SK-N-SH treated with all-trans-retinoic acid at 6 μM for 48 hours (cell line): ENCODE measurements at regions not wholly inside any gene's neighbourhood (a gene's known extent, or its start where the extent isn't known, plus 50 kb on each side); places are given as distances from the start of the nearest gene placed in this dataset.
"Not testable (repeated sequence)": the region's sequence is repeated elsewhere in the genome, so short reads cannot be mapped to it uniquely, and the experiment has no call there.

Experiments
- ATAC-seq: fragments of 200-7000 bp; cut with Tn5 transposase; 3 replicates; pipeline ENCODE4 v1.9.1; 2020; ENCODE audit warnings: mild to moderate bottlenecking, moderate library complexity
- ARNTL ChIP-seq: fragments of 450-650 bp; formaldehyde crosslinking; IDR thresholded peaks from 2 replicates; pipeline ENCODE4 v1.5.0; 2020; ENCODE audit warnings: low read depth, mild to moderate bottlenecking, moderate library complexity, borderline replicate concordance
- BACH2 ChIP-seq: fragments of 250-450 bp; sonication (Bioruptor Pico); IDR thresholded peaks from 2 replicates; pipeline ENCODE4 v1.9.0; 2021; ENCODE audit warnings: mild to moderate bottlenecking, borderline replicate concordance
- CSDC2 ChIP-seq: fragments of 250-450 bp; sonication (Bioruptor Pico); IDR thresholded peaks from 2 replicates; pipeline ENCODE4 v1.5.0; 2020; ENCODE audit warnings: mild to moderate bottlenecking, moderate library complexity
- ESRRG ChIP-seq: fragments of 250-450 bp; sonication (Bioruptor Pico); IDR thresholded peaks from 2 replicates; pipeline ENCODE4 v1.6.1; 2021; ENCODE audit warnings: mild to moderate bottlenecking
- GLIS3 ChIP-seq: fragments of 250-450 bp; sonication (Bioruptor Pico); IDR thresholded peaks from 2 replicates; pipeline ENCODE4 v1.5.0; 2020; ENCODE audit warnings: mild to moderate bottlenecking, moderate library complexity
- ISL1 ChIP-seq: fragments of 250-450 bp; sonication (Bioruptor Pico); IDR thresholded peaks from 2 replicates; pipeline ENCODE4 v2.1.2; 2022; ENCODE audit warnings: mild to moderate bottlenecking, moderate library complexity
- OSR1 ChIP-seq: fragments of 250-450 bp; sonication (Bioruptor Pico); IDR thresholded peaks from 2 replicates; pipeline ENCODE4 v1.8.0; 2022; ENCODE audit warnings: moderate library complexity, mild to moderate bottlenecking, inconsistent platforms
- PPARA ChIP-seq: fragments of 250-450 bp; sonication (Bioruptor Pico); IDR thresholded peaks from 2 replicates; pipeline ENCODE4 v1.5.0; 2020; ENCODE audit warnings: mild to moderate bottlenecking, borderline replicate concordance
- RARB ChIP-seq: fragments of 250-450 bp; sonication (Bioruptor Pico); IDR thresholded peaks from 2 replicates; pipeline ENCODE4 v1.8.0; 2021; ENCODE audit warnings: mild to moderate bottlenecking, moderate library complexity
- SNAI2 ChIP-seq: fragments of 250-450 bp; sonication (Bioruptor Pico); IDR thresholded peaks from 2 replicates; pipeline ENCODE4 v1.5.0; 2020; ENCODE audit warnings: mild to moderate bottlenecking, moderate library complexity
- TCF4 ChIP-seq: fragments of 250-450 bp; sonication (Bioruptor Pico); IDR thresholded peaks from 2 replicates; pipeline ENCODE4 v1.8.0; 2021; ENCODE audit warnings: mild to moderate bottlenecking, moderate library complexity, borderline replicate concordance
- TOX ChIP-seq: fragments of 250-450 bp; sonication (Bioruptor Pico); IDR thresholded peaks from 2 replicates; pipeline ENCODE4 v1.8.0; 2021; ENCODE audit warnings: mild to moderate bottlenecking, moderate library complexity, borderline replicate concordance
- ZC3H10 ChIP-seq: fragments of 250-450 bp; sonication (Bioruptor Pico); IDR thresholded peaks from 2 replicates; pipeline ENCODE4 v1.5.1; 2021; ENCODE audit warnings: mild to moderate bottlenecking, moderate library complexity
- ZFP3 ChIP-seq: fragments of 250-450 bp; sonication (Bioruptor Pico); IDR thresholded peaks from 2 replicates; pipeline ENCODE4 v1.5.0; 2020; ENCODE audit warnings: mild to moderate bottlenecking, moderate library complexity
- ZFP30 ChIP-seq: fragments of 450-650 bp; formaldehyde crosslinking; IDR thresholded peaks from 2 replicates; pipeline ENCODE4 v1.5.0; 2022; ENCODE audit warnings: mild to moderate bottlenecking, moderate library complexity
- ZNF565 ChIP-seq: fragments of 450-650 bp; formaldehyde crosslinking; conservative IDR thresholded peaks from 2 replicates; pipeline ENCODE4 v1.5.0; 2020; ENCODE audit warnings: low read depth, mild to moderate bottlenecking, moderate library complexity
- ZNF70 ChIP-seq: fragments of 450-650 bp; formaldehyde crosslinking; IDR thresholded peaks from 2 replicates; pipeline ENCODE4 v1.5.0; 2020; ENCODE audit warnings: mild to moderate bottlenecking, moderate library complexity
- ZNF8 ChIP-seq: fragments of 450-650 bp; formaldehyde crosslinking; IDR thresholded peaks from 2 replicates; pipeline ENCODE4 v1.5.0; 2020; ENCODE audit warnings: mild to moderate bottlenecking, moderate library complexity
- TF ChIP-seq, protein P1 (sequence below): fragments of 250-450 bp; sonication (Bioruptor Pico); IDR thresholded peaks from 2 replicates; pipeline ENCODE4 v1.5.1; 2021; ENCODE audit warnings: mild to moderate bottlenecking, moderate library complexity
- TF ChIP-seq, protein P2 (sequence below): fragments of 250-450 bp; sonication (Bioruptor Pico); IDR thresholded peaks from 2 replicates; pipeline ENCODE4 v1.8.0; 2021; ENCODE audit warnings: low read depth, mild to moderate bottlenecking, moderate library complexity, borderline replicate concordance
- TF ChIP-seq, protein P3 (sequence below): fragments of 250-450 bp; sonication (Bioruptor Pico); IDR thresholded peaks from 2 replicates; pipeline ENCODE4 v1.5.1; 2020; ENCODE audit warnings: low read depth, mild to moderate bottlenecking, moderate library complexity
- TF ChIP-seq, protein P4 (sequence below): fragments of 250-450 bp; sonication (Bioruptor Pico); IDR thresholded peaks from 2 replicates; pipeline ENCODE4 v1.8.0; 2020; ENCODE audit warnings: mild to moderate bottlenecking, moderate library complexity, borderline replicate concordance
- TF ChIP-seq, protein P5 (sequence below): fragments of 250-450 bp; sonication (Bioruptor Pico); IDR thresholded peaks from 2 replicates; pipeline ENCODE4 v1.5.0; 2020; ENCODE audit warnings: mild to moderate bottlenecking, moderate library complexity

DNA sequence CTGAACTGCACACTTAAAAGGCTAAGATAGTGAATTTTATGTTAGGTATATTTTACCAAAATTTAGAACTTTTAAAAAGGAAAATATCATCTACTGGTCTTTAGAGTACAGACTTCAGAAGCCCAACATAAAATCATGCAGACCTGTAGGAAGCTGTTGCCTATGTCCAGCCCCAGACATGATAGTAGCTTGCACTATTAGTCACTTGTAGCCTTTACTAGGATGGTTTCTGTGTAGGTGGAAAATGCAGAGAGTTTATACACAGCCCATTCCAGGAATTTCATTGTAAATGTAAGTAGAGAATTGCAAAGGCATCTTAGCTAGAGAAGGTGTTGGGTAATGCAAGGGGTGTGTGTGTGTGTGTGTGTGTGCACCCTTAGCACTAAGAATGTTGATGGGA is 640.2 kb downstream of the RNF144A start:
- TF ChIP-seq, protein P1, sequence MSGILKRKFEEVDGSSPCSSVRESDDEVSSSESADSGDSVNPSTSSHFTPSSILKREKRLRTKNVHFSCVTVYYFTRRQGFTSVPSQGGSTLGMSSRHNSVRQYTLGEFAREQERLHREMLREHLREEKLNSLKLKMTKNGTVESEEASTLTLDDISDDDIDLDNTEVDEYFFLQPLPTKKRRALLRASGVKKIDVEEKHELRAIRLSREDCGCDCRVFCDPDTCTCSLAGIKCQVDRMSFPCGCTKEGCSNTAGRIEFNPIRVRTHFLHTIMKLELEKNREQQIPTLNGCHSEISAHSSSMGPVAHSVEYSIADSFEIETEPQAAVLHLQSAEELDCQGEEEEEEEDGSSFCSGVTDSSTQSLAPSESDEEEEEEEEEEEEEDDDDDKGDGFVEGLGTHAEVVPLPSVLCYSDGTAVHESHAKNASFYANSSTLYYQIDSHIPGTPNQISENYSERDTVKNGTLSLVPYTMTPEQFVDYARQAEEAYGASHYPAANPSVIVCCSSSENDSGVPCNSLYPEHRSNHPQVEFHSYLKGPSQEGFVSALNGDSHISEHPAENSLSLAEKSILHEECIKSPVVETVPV (CRISPR knock-in tag) = no peak
- TF ChIP-seq ESRRG = no peak
- TF ChIP-seq PPARA (CRISPR knock-in tag) = no peak
- no peak for ATAC-seq

DNA sequence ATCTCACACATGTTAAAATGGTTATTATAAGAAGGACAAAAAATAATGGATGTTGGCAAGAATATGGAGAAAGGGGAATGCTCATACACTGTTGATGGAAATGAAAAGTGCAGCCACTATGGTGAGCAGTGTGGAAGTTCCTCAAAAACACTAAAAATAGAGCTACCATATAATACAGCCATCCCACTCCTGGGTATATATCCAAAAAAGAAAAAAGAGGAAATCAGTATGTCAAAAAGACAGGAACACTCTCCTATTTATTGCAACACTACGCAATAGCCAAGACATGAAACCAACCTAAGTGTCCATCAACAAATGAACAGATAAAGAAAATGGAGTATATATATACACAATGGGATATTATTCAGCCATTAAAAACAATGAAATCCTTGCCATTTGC is 642.6 kb downstream of the RNF144A start:
- ATAC-seq = no peak

DNA sequence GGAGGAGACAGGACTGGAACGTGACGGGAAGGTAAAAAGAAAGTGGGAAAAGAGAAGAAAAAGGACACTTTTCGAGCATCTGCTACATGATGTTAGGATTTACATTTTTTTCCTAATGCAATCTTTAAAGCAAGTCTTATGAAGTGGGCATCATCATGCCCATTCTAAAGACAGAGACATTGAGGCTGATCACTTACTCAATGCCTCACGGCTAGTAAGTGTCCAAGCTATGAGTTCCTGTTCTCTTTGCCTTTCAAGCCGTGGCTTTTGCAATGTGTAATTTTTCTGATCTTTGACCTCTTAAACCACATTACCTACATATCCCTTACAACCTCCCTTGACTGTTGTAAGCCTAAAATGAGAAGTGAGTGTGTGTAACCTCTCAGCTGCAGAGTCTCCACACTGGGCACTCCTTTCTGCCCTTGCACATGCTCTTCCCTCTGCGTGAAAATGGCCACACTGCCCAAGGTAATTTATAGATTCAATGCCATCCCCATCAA is 649.2 kb downstream of the RNF144A start:
- TF ChIP-seq TOX (CRISPR knock-in tag) (no peak), ZC3H10 (no peak), ISL1 (CRISPR knock-in tag) (no peak), TCF4 (no peak), ZFP3 (no peak), RARB (CRISPR knock-in tag) (no peak), BACH2 (CRISPR knock-in tag) (no peak), ZNF70 (CRISPR knock-in tag) (no peak)
- TF ChIP-seq, protein P2, sequence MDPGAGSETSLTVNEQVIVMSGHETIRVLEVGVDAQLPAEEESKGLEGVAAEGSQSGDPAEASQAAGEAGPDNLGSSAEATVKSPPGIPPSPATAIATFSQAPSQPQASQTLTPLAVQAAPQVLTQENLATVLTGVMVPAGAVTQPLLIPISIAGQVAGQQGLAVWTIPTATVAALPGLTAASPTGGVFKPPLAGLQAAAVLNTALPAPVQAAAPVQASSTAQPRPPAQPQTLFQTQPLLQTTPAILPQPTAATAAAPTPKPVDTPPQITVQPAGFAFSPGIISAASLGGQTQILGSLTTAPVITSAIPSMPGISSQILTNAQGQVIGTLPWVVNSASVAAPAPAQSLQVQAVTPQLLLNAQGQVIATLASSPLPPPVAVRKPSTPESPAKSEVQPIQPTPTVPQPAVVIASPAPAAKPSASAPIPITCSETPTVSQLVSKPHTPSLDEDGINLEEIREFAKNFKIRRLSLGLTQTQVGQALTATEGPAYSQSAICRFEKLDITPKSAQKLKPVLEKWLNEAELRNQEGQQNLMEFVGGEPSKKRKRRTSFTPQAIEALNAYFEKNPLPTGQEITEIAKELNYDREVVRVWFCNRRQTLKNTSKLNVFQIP (CRISPR knock-in tag) = no peak
- TF ChIP-seq, protein P3, sequence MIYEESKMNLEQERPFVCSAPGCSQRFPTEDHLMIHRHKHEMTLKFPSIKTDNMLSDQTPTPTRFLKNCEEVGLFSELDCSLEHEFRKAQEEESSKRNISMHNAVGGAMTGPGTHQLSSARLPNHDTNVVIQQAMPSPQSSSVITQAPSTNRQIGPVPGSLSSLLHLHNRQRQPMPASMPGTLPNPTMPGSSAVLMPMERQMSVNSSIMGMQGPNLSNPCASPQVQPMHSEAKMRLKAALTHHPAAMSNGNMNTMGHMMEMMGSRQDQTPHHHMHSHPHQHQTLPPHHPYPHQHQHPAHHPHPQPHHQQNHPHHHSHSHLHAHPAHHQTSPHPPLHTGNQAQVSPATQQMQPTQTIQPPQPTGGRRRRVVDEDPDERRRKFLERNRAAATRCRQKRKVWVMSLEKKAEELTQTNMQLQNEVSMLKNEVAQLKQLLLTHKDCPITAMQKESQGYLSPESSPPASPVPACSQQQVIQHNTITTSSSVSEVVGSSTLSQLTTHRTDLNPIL (CRISPR knock-in tag) = no peak
- TF ChIP-seq, all 23 proteins: peak for 0
- no peak for ATAC-seq

More for the DNA sequence above, 642.6 kb downstream of the RNF144A start:
- no peak for TF ChIP-seq ARNTL (CRISPR knock-in tag)
- TF ChIP-seq GLIS3 (CRISPR knock-in tag) = no peak
- TF ChIP-seq OSR1 = no peak
- no peak for TF ChIP-seq ZNF8 (CRISPR knock-in tag)
- no peak for TF ChIP-seq ESRRG

DNA sequence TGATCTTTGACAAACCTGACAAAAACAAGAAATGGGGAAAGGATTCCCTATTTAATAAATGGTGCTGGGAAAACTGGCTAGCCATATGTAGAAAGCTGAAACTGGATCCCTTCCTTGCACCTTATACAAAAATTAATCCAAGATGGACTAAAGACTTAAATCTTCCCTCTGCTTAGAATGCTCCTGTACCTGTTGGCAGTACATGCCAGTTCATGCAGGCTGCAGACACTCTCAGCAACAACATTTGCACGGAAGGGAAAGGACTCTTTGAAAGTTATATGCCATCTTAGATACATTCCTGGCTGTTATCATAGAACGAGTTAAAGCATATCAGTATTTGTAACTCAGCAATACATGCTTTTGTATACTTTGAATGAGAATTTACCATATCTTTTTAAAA is 649.9 kb downstream of the RNF144A start:
- ATAC-seq = not testable (repeated sequence)

DNA sequence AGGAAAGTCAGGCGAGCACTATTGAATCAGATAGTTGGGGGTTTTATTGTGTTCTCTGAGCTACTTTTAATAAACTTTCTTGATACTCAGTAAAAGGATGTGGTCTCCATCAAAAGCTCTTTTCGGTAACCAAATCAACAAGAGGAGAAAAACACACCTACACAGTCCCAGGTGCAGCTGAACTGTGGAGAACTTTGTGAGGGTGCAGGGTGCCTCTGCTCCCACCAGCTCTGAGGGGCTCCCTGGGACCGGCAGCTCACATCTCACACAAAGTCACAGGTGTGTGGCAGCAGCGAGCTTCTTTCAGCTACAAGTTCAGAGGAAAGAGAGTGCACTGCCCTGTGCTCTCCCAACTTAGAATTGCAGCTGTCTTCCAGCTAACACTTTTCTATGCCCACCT is 650.4 kb downstream of the RNF144A start:
- ATAC-seq = no peak
- TF ChIP-seq ZNF70 (CRISPR knock-in tag) (no peak), ZFP30 (no peak), ZNF565 (CRISPR knock-in tag) (no peak), CSDC2 (CRISPR knock-in tag) (no peak), BACH2 (CRISPR knock-in tag) (no peak), ISL1 (CRISPR knock-in tag) (no peak), GLIS3 (CRISPR knock-in tag) (no peak), SNAI2 (CRISPR knock-in tag) (no peak), PPARA (CRISPR knock-in tag) (no peak), ZFP3 (no peak), ZNF8 (CRISPR knock-in tag) (no peak), ESRRG (no peak)
- TF ChIP-seq, protein P4, sequence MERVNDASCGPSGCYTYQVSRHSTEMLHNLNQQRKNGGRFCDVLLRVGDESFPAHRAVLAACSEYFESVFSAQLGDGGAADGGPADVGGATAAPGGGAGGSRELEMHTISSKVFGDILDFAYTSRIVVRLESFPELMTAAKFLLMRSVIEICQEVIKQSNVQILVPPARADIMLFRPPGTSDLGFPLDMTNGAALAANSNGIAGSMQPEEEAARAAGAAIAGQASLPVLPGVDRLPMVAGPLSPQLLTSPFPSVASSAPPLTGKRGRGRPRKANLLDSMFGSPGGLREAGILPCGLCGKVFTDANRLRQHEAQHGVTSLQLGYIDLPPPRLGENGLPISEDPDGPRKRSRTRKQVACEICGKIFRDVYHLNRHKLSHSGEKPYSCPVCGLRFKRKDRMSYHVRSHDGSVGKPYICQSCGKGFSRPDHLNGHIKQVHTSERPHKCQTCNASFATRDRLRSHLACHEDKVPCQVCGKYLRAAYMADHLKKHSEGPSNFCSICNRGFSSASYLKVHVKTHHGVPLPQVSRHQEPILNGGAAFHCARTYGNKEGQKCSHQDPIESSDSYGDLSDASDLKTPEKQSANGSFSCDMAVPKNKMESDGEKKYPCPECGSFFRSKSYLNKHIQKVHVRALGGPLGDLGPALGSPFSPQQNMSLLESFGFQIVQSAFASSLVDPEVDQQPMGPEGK (CRISPR knock-in tag) = no peak
- TF ChIP-seq, protein P5, sequence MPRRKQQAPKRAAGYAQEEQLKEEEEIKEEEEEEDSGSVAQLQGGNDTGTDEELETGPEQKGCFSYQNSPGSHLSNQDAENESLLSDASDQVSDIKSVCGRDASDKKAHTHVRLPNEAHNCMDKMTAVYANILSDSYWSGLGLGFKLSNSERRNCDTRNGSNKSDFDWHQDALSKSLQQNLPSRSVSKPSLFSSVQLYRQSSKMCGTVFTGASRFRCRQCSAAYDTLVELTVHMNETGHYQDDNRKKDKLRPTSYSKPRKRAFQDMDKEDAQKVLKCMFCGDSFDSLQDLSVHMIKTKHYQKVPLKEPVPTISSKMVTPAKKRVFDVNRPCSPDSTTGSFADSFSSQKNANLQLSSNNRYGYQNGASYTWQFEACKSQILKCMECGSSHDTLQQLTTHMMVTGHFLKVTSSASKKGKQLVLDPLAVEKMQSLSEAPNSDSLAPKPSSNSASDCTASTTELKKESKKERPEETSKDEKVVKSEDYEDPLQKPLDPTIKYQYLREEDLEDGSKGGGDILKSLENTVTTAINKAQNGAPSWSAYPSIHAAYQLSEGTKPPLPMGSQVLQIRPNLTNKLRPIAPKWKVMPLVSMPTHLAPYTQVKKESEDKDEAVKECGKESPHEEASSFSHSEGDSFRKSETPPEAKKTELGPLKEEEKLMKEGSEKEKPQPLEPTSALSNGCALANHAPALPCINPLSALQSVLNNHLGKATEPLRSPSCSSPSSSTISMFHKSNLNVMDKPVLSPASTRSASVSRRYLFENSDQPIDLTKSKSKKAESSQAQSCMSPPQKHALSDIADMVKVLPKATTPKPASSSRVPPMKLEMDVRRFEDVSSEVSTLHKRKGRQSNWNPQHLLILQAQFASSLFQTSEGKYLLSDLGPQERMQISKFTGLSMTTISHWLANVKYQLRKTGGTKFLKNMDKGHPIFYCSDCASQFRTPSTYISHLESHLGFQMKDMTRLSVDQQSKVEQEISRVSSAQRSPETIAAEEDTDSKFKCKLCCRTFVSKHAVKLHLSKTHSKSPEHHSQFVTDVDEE (CRISPR knock-in tag) = no peak
